SU-DHL-6 (cell line): ENCODE measurements at regions not wholly inside any gene's neighbourhood (a gene's known extent, or its start where the extent isn't known, plus 50 kb on each side); places are given as distances from the start of the nearest gene placed in this dataset.

Experiments
- EZH2phosphoT487 ChIP-seq: fragments of 200-600 bp; sonication (generic), shearing (Covaris generic); conservative IDR thresholded peaks from 2 replicates; pipeline ENCODE4 v1.6.1; 2018; ENCODE audit warnings: mild to moderate bottlenecking, antibody characterized with exemption, low read length, moderate library complexity, mixed read lengths
- TF ChIP-seq, protein P1 (sequence below): fragments of 200-600 bp; sonication (generic); IDR thresholded peaks from one replicate; pipeline ENCODE4 v1.5.1; 2017; ENCODE audit warnings: antibody characterized with exemption, mild to moderate bottlenecking, low read length, moderate library complexity; ENCODE audit not compliant: insufficient read depth, poor library complexity, severe bottlenecking

DNA sequence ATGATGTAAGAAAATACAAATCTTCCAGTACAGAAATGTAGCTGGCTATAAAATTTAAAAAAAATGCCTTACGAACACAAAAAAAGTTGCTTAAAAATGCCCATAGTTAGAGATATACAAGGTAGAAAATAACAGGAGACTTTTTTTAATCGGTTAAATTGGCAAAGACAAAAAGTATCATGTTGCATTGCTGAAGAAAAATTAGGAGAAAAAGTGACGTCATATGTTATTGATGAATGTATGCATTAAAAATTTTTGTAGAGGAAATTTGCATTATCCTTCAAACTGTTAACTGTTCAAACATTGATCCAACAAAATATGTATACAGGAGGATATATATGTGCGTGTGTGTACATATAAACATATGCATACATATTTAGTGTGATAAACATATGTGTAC is 1634.4 kb upstream of the PCDH7 start:
- TF ChIP-seq, protein P1, sequence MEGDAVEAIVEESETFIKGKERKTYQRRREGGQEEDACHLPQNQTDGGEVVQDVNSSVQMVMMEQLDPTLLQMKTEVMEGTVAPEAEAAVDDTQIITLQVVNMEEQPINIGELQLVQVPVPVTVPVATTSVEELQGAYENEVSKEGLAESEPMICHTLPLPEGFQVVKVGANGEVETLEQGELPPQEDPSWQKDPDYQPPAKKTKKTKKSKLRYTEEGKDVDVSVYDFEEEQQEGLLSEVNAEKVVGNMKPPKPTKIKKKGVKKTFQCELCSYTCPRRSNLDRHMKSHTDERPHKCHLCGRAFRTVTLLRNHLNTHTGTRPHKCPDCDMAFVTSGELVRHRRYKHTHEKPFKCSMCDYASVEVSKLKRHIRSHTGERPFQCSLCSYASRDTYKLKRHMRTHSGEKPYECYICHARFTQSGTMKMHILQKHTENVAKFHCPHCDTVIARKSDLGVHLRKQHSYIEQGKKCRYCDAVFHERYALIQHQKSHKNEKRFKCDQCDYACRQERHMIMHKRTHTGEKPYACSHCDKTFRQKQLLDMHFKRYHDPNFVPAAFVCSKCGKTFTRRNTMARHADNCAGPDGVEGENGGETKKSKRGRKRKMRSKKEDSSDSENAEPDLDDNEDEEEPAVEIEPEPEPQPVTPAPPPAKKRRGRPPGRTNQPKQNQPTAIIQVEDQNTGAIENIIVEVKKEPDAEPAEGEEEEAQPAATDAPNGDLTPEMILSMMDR: no peak
- no peak for TF ChIP-seq EZH2phosphoT487
